ENCODE measurements at regions not wholly inside any gene's neighbourhood (a gene's known extent, or its start where the extent isn't known, plus 50 kb on each side); places are given as distances from the start of the nearest gene placed in this dataset.

DNA sequence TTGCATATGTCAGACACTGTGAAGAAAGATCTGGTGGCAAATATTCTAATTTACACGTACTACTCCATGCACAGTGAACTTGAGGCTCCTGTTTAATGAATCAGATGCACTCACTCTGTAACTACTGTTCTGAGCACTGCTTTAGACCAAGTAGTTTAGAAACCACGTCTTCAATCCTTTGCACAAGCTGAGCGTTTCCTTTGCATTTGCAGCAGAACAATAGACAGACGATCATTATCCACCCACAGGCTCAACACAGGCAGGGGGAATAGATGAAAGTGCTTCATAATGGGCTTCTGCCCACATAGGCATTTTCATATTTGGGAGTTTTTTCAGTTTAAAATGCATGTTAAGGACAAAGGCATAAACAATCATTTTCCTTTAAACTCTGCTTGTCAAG is 423.3 kb upstream of the ADAMTS16 start:
- Histone ChIP-seq H3K36me3 (ENCODE audit: control insufficient read depth, insufficient read depth, low read length) (no peaks in the 10 kb centered on the region), H3K27ac (no peak overlapping the region), H3K27me3 (ENCODE audit: control insufficient read depth, insufficient read depth, low read length) (no peaks in the 10 kb centered on the region), H2AFZ (no peak overlapping the region), H3K9ac (no peak overlapping the region), H3K4me1 (no peaks in the 10 kb centered on the region), H3K79me2 (no peaks in the 10 kb centered on the region), H3K4me2 (ENCODE audit: low read length) (no peak overlapping the region), H3K4me3 (ENCODE audit: low read depth, low read length) (no peak overlapping the region), H3K9me3 (ENCODE audit: control insufficient read depth, low read length) (no peaks in the 10 kb centered on the region)
- TF ChIP-seq, protein P1, sequence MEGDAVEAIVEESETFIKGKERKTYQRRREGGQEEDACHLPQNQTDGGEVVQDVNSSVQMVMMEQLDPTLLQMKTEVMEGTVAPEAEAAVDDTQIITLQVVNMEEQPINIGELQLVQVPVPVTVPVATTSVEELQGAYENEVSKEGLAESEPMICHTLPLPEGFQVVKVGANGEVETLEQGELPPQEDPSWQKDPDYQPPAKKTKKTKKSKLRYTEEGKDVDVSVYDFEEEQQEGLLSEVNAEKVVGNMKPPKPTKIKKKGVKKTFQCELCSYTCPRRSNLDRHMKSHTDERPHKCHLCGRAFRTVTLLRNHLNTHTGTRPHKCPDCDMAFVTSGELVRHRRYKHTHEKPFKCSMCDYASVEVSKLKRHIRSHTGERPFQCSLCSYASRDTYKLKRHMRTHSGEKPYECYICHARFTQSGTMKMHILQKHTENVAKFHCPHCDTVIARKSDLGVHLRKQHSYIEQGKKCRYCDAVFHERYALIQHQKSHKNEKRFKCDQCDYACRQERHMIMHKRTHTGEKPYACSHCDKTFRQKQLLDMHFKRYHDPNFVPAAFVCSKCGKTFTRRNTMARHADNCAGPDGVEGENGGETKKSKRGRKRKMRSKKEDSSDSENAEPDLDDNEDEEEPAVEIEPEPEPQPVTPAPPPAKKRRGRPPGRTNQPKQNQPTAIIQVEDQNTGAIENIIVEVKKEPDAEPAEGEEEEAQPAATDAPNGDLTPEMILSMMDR (IDR thresholded peaks at IDR 0.05), result no peak

DNA sequence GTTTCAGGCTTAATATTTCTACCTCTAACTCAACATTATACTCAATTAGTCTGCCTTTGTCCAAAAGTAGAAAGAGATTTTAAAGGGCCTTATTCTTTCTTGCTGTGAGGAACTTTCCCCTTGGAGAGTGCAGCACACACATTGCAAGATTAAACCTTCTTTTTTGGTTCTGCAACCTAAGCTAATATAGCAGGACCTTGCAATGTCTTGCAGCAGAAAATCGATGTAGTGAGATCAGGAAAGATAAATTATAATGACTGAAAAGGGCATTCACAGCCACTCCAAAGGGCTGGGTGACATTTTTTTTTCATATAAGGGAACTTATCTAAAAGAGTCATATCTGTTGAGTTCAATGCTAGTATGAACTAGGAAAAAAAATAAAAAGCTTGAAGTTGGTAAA is 422.7 kb upstream of the ADAMTS16 start:
- TF ChIP-seq, protein P1 (IDR thresholded peaks at IDR 0.05), result no peak
- Histone ChIP-seq H3K4me2 (ENCODE audit: low read length) (no peak overlapping the region), H3K4me1 (no peaks in the 10 kb centered on the region), H3K9ac (no peak overlapping the region), H3K27me3 (ENCODE audit: control insufficient read depth, insufficient read depth, low read length) (no peaks in the 10 kb centered on the region), H3K4me3 (ENCODE audit: low read depth, low read length) (no peak overlapping the region), H3K9me3 (ENCODE audit: control insufficient read depth, low read length) (no peaks in the 10 kb centered on the region), H2AFZ (no peak overlapping the region), H3K27ac (no peak overlapping the region), H3K36me3 (ENCODE audit: control insufficient read depth, insufficient read depth, low read length) (no peaks in the 10 kb centered on the region), H3K79me2 (no peaks in the 10 kb centered on the region)

DNA sequence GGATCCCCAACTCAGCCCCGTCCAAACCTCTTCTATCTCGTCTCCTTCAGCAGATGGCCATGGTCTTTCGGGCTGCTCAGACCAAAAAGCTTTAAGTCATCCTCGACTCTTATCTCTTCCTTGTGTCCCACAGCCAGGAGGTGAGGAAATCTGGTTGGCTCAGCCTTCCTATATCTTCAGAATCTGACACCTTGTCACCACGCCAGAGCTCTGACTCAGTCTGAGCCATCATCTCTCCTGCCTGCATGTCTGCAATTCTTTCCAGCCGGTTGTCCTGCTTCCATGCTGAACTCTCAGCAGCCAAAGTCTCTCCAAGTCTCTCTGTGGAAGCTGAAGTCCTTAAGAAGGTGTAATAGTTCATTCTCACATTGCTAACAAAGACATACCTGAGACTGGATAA is 419.3 kb upstream of the ADAMTS16 start:
- Histone ChIP-seq H3K4me1 (no peaks in the 10 kb centered on the region), H3K9me3 (ENCODE audit: control insufficient read depth, low read length) (no peaks in the 10 kb centered on the region), H3K79me2 (no peaks in the 10 kb centered on the region), H2AFZ (no peak overlapping the region), H3K27me3 (ENCODE audit: control insufficient read depth, insufficient read depth, low read length) (no peaks in the 10 kb centered on the region), H3K36me3 (ENCODE audit: control insufficient read depth, insufficient read depth, low read length) (no peaks in the 10 kb centered on the region), H3K27ac (no peak overlapping the region), H3K9ac (no peak overlapping the region), H3K4me3 (ENCODE audit: low read depth, low read length) (no peak overlapping the region), H3K4me2 (ENCODE audit: low read length) (no peak overlapping the region)
- TF ChIP-seq, protein P1 (IDR thresholded peaks at IDR 0.05), result no peak

DNA sequence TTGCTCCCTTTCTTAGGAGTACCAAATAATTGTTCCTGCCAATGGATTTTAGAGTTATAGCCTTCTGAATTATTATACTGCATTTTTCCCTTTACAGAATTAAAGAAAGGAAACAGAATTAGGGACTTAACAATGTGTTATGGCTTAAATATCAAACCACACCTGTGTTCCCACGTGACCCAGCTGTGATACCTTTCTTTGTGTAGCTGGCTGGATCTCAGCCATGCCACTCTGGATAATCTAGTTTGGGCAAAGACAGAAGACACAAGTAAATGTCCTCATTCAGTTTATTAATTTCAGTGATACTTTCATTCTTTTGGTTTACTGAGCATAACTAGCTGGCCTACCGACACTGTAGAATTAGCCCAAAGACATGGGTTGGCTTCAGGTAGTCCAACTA is 417.2 kb upstream of the ADAMTS16 start:
- H3K27ac ChIP-seq, result no peak overlapping the region

DNA sequence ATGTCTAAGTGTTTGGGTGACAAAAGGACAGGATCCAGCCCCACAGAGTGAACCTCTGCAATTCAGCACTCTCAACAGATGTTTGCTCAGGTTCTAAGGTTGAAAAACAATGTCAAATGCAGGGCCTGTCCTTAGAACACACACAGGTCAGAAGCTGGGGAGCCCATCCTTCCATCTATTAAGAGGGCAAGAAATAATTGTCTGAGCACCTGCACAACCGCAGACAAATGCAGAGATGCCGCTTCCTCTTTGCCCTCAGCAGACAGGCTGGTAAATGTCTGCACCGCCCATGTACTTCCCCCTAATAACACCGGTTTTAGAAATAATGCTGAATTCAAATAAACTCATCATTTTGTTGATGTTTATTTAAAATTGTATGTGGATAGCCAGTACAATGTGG is 414.5 kb upstream of the ADAMTS16 start:
- Histone ChIP-seq H3K79me2 (no peaks in the 10 kb centered on the region), H3K27me3 (ENCODE audit: control insufficient read depth, insufficient read depth, low read length) (no peaks in the 10 kb centered on the region), H2AFZ (no peak overlapping the region), H3K27ac (no peak overlapping the region), H3K9me3 (ENCODE audit: control insufficient read depth, low read length) (no peaks in the 10 kb centered on the region), H3K36me3 (ENCODE audit: control insufficient read depth, insufficient read depth, low read length) (no peaks in the 10 kb centered on the region), H3K4me2 (ENCODE audit: low read length) (no peak overlapping the region), H3K4me1 (no peaks in the 10 kb centered on the region), H3K9ac (no peak overlapping the region), H3K4me3 (ENCODE audit: low read depth, low read length) (no peak overlapping the region)
- TF ChIP-seq, protein P1 (IDR thresholded peaks at IDR 0.05), result no peak

More for the DNA sequence above, 417.2 kb upstream of the ADAMTS16 start:
- Histone ChIP-seq H3K9me3 (ENCODE audit: control insufficient read depth, low read length) (no peaks in the 10 kb centered on the region), H3K27me3 (ENCODE audit: control insufficient read depth, insufficient read depth, low read length) (no peaks in the 10 kb centered on the region), H3K36me3 (ENCODE audit: control insufficient read depth, insufficient read depth, low read length) (no peaks in the 10 kb centered on the region), H3K4me3 (ENCODE audit: low read depth, low read length) (no peak overlapping the region), H3K4me1 (no peaks in the 10 kb centered on the region), H3K4me2 (ENCODE audit: low read length) (no peak overlapping the region), H3K9ac (no peak overlapping the region), H3K79me2 (no peaks in the 10 kb centered on the region), H2AFZ (no peak overlapping the region)
- TF ChIP-seq, protein P1 (IDR thresholded peaks at IDR 0.05), result no peak
